NT2/D1 (cell line): ENCODE measurements at regions not wholly inside any gene's neighbourhood (a gene's known extent, or its start where the extent isn't known, plus 50 kb on each side); places are given as distances from the start of the nearest gene placed in this dataset.
"Not testable (repeated sequence)": the region's sequence is repeated elsewhere in the genome, so short reads cannot be mapped to it uniquely, and the experiment has no call there.

Experiments
- DNase-seq: peaks from one replicate; pipeline ENCODE4 v3.0.0-alpha.2; 2011; ENCODE audit warnings: low read depth, low spot score
- H3K27me3 ChIP-seq: 2 replicates; pipeline ENCODE4 v1.6.0; 2011; ENCODE audit warnings: mild to moderate bottlenecking; ENCODE audit not compliant: insufficient read length, insufficient read depth
- H3K36me3 ChIP-seq: 2 replicates; pipeline ENCODE4 v1.6.1; 2011; ENCODE audit warnings: mild to moderate bottlenecking, low read length, mixed read lengths; ENCODE audit not compliant: insufficient read depth, insufficient read length
- H3K4me1 ChIP-seq: 2 replicates; pipeline ENCODE4 v1.5.1; 2011; ENCODE audit not compliant: insufficient read depth, insufficient read length
- H3K4me3 ChIP-seq: 2 replicates; pipeline ENCODE4 v1.5.1; 2011; ENCODE audit warnings: low read depth; ENCODE audit not compliant: insufficient read length
- H3K9ac ChIP-seq: 2 replicates; pipeline ENCODE4 v1.6.0; 2011; ENCODE audit warnings: low read depth; ENCODE audit not compliant: insufficient read length
- H3K9me3 ChIP-seq: 2 replicates; pipeline ENCODE4 v1.5.1; 2011; ENCODE audit warnings: mild to moderate bottlenecking, low read length; ENCODE audit not compliant: insufficient read depth
- SUZ12 ChIP-seq: IDR thresholded peaks from 2 replicates; pipeline ENCODE4 v1.6.1; 2011; ENCODE audit not compliant: insufficient read length, insufficient read depth; ENCODE audit errors: extremely low read depth
- YY1 ChIP-seq: IDR thresholded peaks from 2 replicates; pipeline ENCODE4 v1.6.1; 2011; ENCODE audit not compliant: insufficient read length, insufficient read depth
- ZNF274 ChIP-seq: IDR thresholded peaks from 2 replicates; pipeline ENCODE4 v1.6.1; 2011; ENCODE audit warnings: mild to moderate bottlenecking, low read depth, low read length

GRCh38 chr2:184369307-184369706 lies 229.0 kb upstream of the ZNF804A start:
- Histone ChIP-seq H3K9ac (no peak overlapping the region), H3K27me3 (no peaks in the 10 kb centered on the region), H3K9me3 (peaks cover 7% of the 10 kb centered on the region; the same call in 1 of the 2 replicates), H3K4me3 (no peak overlapping the region), H3K36me3 (no peaks in the 10 kb centered on the region), H3K4me1 (no peaks in the 10 kb centered on the region)
- no peak for DNase-seq
- TF ChIP-seq ZNF274 = no peak
- TF ChIP-seq YY1 = no peak
- no peak for TF ChIP-seq SUZ12

GRCh38 chr2:184370954-184371353 lies 227.4 kb upstream of the ZNF804A start:
- Histone ChIP-seq H3K9ac (no peak overlapping the region), H3K9me3 (peaks cover 7% of the 10 kb centered on the region), H3K4me1 (no peaks in the 10 kb centered on the region), H3K27me3 (no peaks in the 10 kb centered on the region), H3K36me3 (no peaks in the 10 kb centered on the region), H3K4me3 (no peak overlapping the region)
- TF ChIP-seq YY1 (no peak), ZNF274 (no peak), SUZ12 (no peak)
- no peak for DNase-seq

GRCh38 chr2:184371641-184372040 lies 226.7 kb upstream of the ZNF804A start:
- TF ChIP-seq ZNF274 = no peak
- TF ChIP-seq SUZ12 = no peak
- no peak for TF ChIP-seq YY1
- no peaks in the 10 kb centered on the region for H3K4me1 ChIP-seq
- H3K9ac ChIP-seq = no peak overlapping the region

GRCh38 chr2:184372484-184372883 lies 225.8 kb upstream of the ZNF804A start:
- H3K4me3 ChIP-seq = no peak overlapping the region
- H3K9me3 ChIP-seq = peaks cover 7% of the 10 kb centered on the region
- H3K9ac ChIP-seq = no peak overlapping the region
- no peaks in the 10 kb centered on the region for H3K4me1 ChIP-seq
- no peak for DNase-seq
- TF ChIP-seq ZNF274 (no peak), YY1 (no peak), SUZ12 (no peak)
- no peaks in the 10 kb centered on the region for H3K27me3 ChIP-seq
- H3K36me3 ChIP-seq = no peaks in the 10 kb centered on the region

More at GRCh38 chr2:184371641-184372040, 226.7 kb upstream of the ZNF804A start:
- no peaks in the 10 kb centered on the region for H3K27me3 ChIP-seq
- DNase-seq = no peak
- peaks cover 7% of the 10 kb centered on the region for H3K9me3 ChIP-seq
- H3K4me3 ChIP-seq = no peak overlapping the region
- no peaks in the 10 kb centered on the region for H3K36me3 ChIP-seq

- Histone ChIP-seq H3K4me3 (no peak overlapping the region), H3K27me3 (no peaks in the 10 kb centered on the region), H3K4me1 (no peaks in the 10 kb centered on the region), H3K9me3 (0 out of 2 replicates have a peak, but pooled peaks cover 4% of the 10 kb centered on the region), H3K9ac (no peak overlapping the region), H3K36me3 (no peaks in the 10 kb centered on the region)
- TF ChIP-seq SUZ12 (no peak), YY1 (no peak), ZNF274 (no peak)
- DNase-seq = no peak
These were observed 203.7 kb upstream of the ZNF804A start for GRCh38 chr2:184394642-184395041.

- Histone ChIP-seq H3K9me3 (peaks cover 6% of the 10 kb centered on the region), H3K4me1 (no peaks in the 10 kb centered on the region), H3K4me3 (no peak overlapping the region), H3K9ac (no peak overlapping the region), H3K36me3 (no peaks in the 10 kb centered on the region), H3K27me3 (no peaks in the 10 kb centered on the region)
- TF ChIP-seq ZNF274 = no peak
- TF ChIP-seq YY1 = no peak
- TF ChIP-seq SUZ12 = no peak
- DNase-seq = no peak
These were observed 195.9 kb upstream of the ZNF804A start for GRCh38 chr2:184402381-184402780.

- not testable (repeated sequence) for DNase-seq, H3K4me1 ChIP-seq, H3K27me3 ChIP-seq, H3K4me3 ChIP-seq, H3K9ac ChIP-seq, H3K36me3 ChIP-seq
- H3K9me3 ChIP-seq = peaks cover 23% of the 10 kb centered on the region
These were observed 191.2 kb upstream of the ZNF804A start for GRCh38 chr2:184407041-184407630.
